ENCODE measurements at regions not wholly inside any gene's neighbourhood (a gene's known extent, or its start where the extent isn't known, plus 50 kb on each side); places are given as distances from the start of the nearest gene placed in this dataset.

- no peak overlapping the region for H2BK12ac ChIP-seq (ENCODE audit: low read length in 2 of 2)
- no peak overlapping the region for H3K4me3 ChIP-seq (ENCODE audit: insufficient read depth in 1 of 2, low read depth in 1 of 2, low read length in 2 of 2)
- no peak overlapping the region for H3K4ac ChIP-seq (ENCODE audit: low read depth in 1 of 2, low read length in 2 of 2)
- H4K8ac ChIP-seq (ENCODE audit: low read length) = no peak overlapping the region
- no peaks in the 10 kb centered on the region for H3K4me1 ChIP-seq (ENCODE audit: control insufficient read depth, insufficient read depth, low read depth, low read length)
- H3K27ac ChIP-seq (ENCODE audit: low read length, poor library complexity, severe bottlenecking) = no peak overlapping the region
- no peak overlapping the region for H3K9ac ChIP-seq (ENCODE audit: low read length)
- H2AK5ac ChIP-seq (ENCODE audit: low read length, severe bottlenecking) = no peak overlapping the region
- no peak overlapping the region for H4K91ac ChIP-seq (ENCODE audit: low read length)
- H3K79me1 ChIP-seq (replicated peaks; ENCODE audit: low read length, poor library complexity, severe bottlenecking) = no peaks in the 10 kb centered on the region
- H3K4me2 ChIP-seq (ENCODE audit: low read length, poor library complexity, severe bottlenecking) = no peak overlapping the region
- no peaks in the 10 kb centered on the region for H3K27me3 ChIP-seq (ENCODE audit: control insufficient read depth in 1 of 2, insufficient read depth in 1 of 2, low read length in 2 of 2)
- no peak overlapping the region for H3K23ac ChIP-seq (ENCODE audit: low read length in 2 of 2)
- no peak overlapping the region for H2BK120ac ChIP-seq (ENCODE audit: low read depth, low read length)
- no peaks in the 10 kb centered on the region for H3K36me3 ChIP-seq (ENCODE audit: control insufficient read depth in 1 of 2, insufficient read depth in 2 of 2, low read depth in 1 of 2, low read length in 2 of 2)
- no peak overlapping the region for H2BK5ac ChIP-seq (ENCODE audit: low read depth, low read length, poor library complexity, severe bottlenecking)
- no peak overlapping the region for H3K18ac ChIP-seq (ENCODE audit: low read depth in 1 of 2, low read length in 2 of 2)
- no peak overlapping the region for H3K14ac ChIP-seq (ENCODE audit: low read length in 2 of 2)
- no peak overlapping the region for H2BK15ac ChIP-seq (ENCODE audit: low read depth, poor library complexity, severe bottlenecking)
- H2AFZ ChIP-seq (ENCODE audit: low read depth, low read length) = no peak overlapping the region
- no peak for DNase-seq
- 95% methylated on average over 1 of the region's 2 CpGs for WGBS
- peaks cover 4% of the 10 kb centered on the region for H3K9me3 ChIP-seq (ENCODE audit: control insufficient read depth, low read length)
These were observed 126.4 kb downstream of the LCA5 start for GRCh38 chr6:79410806-79411205.

GRCh38 chr6:79408256-79408974 lies 128.8 kb downstream of the LCA5 start:
- Histone ChIP-seq H3K27ac (ENCODE audit: low read length, poor library complexity, severe bottlenecking) (no peak overlapping the region), H2BK15ac (ENCODE audit: low read depth, poor library complexity, severe bottlenecking) (no peak overlapping the region), H3K27me3 (ENCODE audit: control insufficient read depth in 1 of 2, insufficient read depth in 1 of 2, low read length in 2 of 2) (no peaks in the 10 kb centered on the region), H2BK12ac (ENCODE audit: low read length in 2 of 2) (no peak overlapping the region), H4K91ac (ENCODE audit: low read length) (no peak overlapping the region), H2AK5ac (ENCODE audit: low read length, severe bottlenecking) (no peak overlapping the region), H2AFZ (ENCODE audit: low read depth, low read length) (no peak overlapping the region), H3K4me3 (ENCODE audit: insufficient read depth in 1 of 2, low read depth in 1 of 2, low read length in 2 of 2) (no peak overlapping the region), H4K8ac (ENCODE audit: low read length) (no peak overlapping the region), H2BK120ac (ENCODE audit: low read depth, low read length) (no peak overlapping the region), H3K14ac (ENCODE audit: low read length in 2 of 2) (no peak overlapping the region), H3K79me1 (replicated peaks; ENCODE audit: low read length, poor library complexity, severe bottlenecking) (no peaks in the 10 kb centered on the region), H3K36me3 (ENCODE audit: control insufficient read depth in 1 of 2, insufficient read depth in 2 of 2, low read depth in 1 of 2, low read length in 2 of 2) (no peaks in the 10 kb centered on the region), H3K4me1 (ENCODE audit: control insufficient read depth, insufficient read depth, low read depth, low read length) (no peaks in the 10 kb centered on the region), H3K23ac (ENCODE audit: low read length in 2 of 2) (no peak overlapping the region), H3K4me2 (ENCODE audit: low read length, poor library complexity, severe bottlenecking) (no peak overlapping the region), H3K9ac (ENCODE audit: low read length) (no peak overlapping the region), H3K4ac (ENCODE audit: low read depth in 1 of 2, low read length in 2 of 2) (no peak overlapping the region), H3K9me3 (ENCODE audit: control insufficient read depth, low read length) (peaks cover 4% of the 10 kb centered on the region), H2BK5ac (ENCODE audit: low read depth, low read length, poor library complexity, severe bottlenecking) (no peak overlapping the region), H3K18ac (ENCODE audit: low read depth in 1 of 2, low read length in 2 of 2) (no peak overlapping the region)
- WGBS = 94% methylated on average over 5 of the region's 7 CpGs
- DNase-seq = no peak

- H3K18ac ChIP-seq (ENCODE audit: low read depth in 1 of 2, low read length in 2 of 2) = no peak overlapping the region
- H3K4me3 ChIP-seq (ENCODE audit: insufficient read depth in 1 of 2, low read depth in 1 of 2, low read length in 2 of 2) = no peak overlapping the region
- H3K27me3 ChIP-seq (ENCODE audit: control insufficient read depth in 1 of 2, insufficient read depth in 1 of 2, low read length in 2 of 2) = no peaks in the 10 kb centered on the region
- 84% methylated on average over 8 of the region's 8 CpGs for WGBS
- H3K14ac ChIP-seq (ENCODE audit: low read length in 2 of 2) = peak overlapping the region in 1 of 2 experiments; percentile 51
- no peaks in the 10 kb centered on the region for H3K4me1 ChIP-seq (ENCODE audit: control insufficient read depth, insufficient read depth, low read depth, low read length)
- no peak overlapping the region for H2BK120ac ChIP-seq (ENCODE audit: low read depth, low read length)
- no peaks in the 10 kb centered on the region for H3K79me1 ChIP-seq (replicated peaks; ENCODE audit: low read length, poor library complexity, severe bottlenecking)
- no peak overlapping the region for H4K8ac ChIP-seq (ENCODE audit: low read length)
- no peak overlapping the region for H3K27ac ChIP-seq (ENCODE audit: low read length, poor library complexity, severe bottlenecking)
- no peak overlapping the region for H3K9ac ChIP-seq (ENCODE audit: low read length)
- H3K4me2 ChIP-seq (ENCODE audit: low read length, poor library complexity, severe bottlenecking) = no peak overlapping the region
- H3K36me3 ChIP-seq (ENCODE audit: control insufficient read depth in 1 of 2, insufficient read depth in 2 of 2, low read depth in 1 of 2, low read length in 2 of 2) = no peaks in the 10 kb centered on the region
- no peak for DNase-seq
- H4K91ac ChIP-seq (ENCODE audit: low read length) = peak overlapping the region; percentile 32
- no peak overlapping the region for H2BK15ac ChIP-seq (ENCODE audit: low read depth, poor library complexity, severe bottlenecking)
- peaks cover 4% of the 10 kb centered on the region for H3K9me3 ChIP-seq (ENCODE audit: control insufficient read depth, low read length)
- no peak overlapping the region for H2AK5ac ChIP-seq (ENCODE audit: low read length, severe bottlenecking)
- no peak overlapping the region for H2BK12ac ChIP-seq (ENCODE audit: low read length in 2 of 2)
- no peak overlapping the region for H3K23ac ChIP-seq (ENCODE audit: low read length in 2 of 2)
- H2BK5ac ChIP-seq (ENCODE audit: low read depth, low read length, poor library complexity, severe bottlenecking) = no peak overlapping the region
- H2AFZ ChIP-seq (ENCODE audit: low read depth, low read length) = no peak overlapping the region
- no peak overlapping the region for H3K4ac ChIP-seq (ENCODE audit: low read depth in 1 of 2, low read length in 2 of 2)
These were observed 132.6 kb downstream of the LCA5 start for GRCh38 chr6:79404677-79405076.

GRCh38 chr6:79404261-79404660 lies 133.0 kb downstream of the LCA5 start:
- Histone ChIP-seq H2BK5ac (ENCODE audit: low read depth, low read length, poor library complexity, severe bottlenecking) (no peak overlapping the region), H4K91ac (ENCODE audit: low read length) (no peak overlapping the region)
- 55% methylated on average over 3 of the region's 3 CpGs for WGBS

More at GRCh38 chr6:79404261-79404660, 133.0 kb downstream of the LCA5 start:
- no peak overlapping the region for H2AFZ ChIP-seq (ENCODE audit: low read depth, low read length)
- no peak for DNase-seq
- H3K9ac ChIP-seq (ENCODE audit: low read length) = no peak overlapping the region
- H3K9me3 ChIP-seq (ENCODE audit: control insufficient read depth, low read length) = peaks cover 4% of the 10 kb centered on the region
- H3K4ac ChIP-seq (ENCODE audit: low read depth in 1 of 2, low read length in 2 of 2) = no peak overlapping the region
- H2AK5ac ChIP-seq (ENCODE audit: low read length, severe bottlenecking) = no peak overlapping the region
- H3K23ac ChIP-seq (ENCODE audit: low read length in 2 of 2) = no peak overlapping the region
- H2BK12ac ChIP-seq (ENCODE audit: low read length in 2 of 2) = no peak overlapping the region
- no peaks in the 10 kb centered on the region for H3K79me1 ChIP-seq (replicated peaks; ENCODE audit: low read length, poor library complexity, severe bottlenecking)
- no peak overlapping the region for H3K4me3 ChIP-seq (ENCODE audit: insufficient read depth in 1 of 2, low read depth in 1 of 2, low read length in 2 of 2)
- H3K27ac ChIP-seq (ENCODE audit: low read length, poor library complexity, severe bottlenecking) = no peak overlapping the region
- H3K4me2 ChIP-seq (ENCODE audit: low read length, poor library complexity, severe bottlenecking) = no peak overlapping the region
- no peaks in the 10 kb centered on the region for H3K36me3 ChIP-seq (ENCODE audit: control insufficient read depth in 1 of 2, insufficient read depth in 2 of 2, low read depth in 1 of 2, low read length in 2 of 2)
- H4K8ac ChIP-seq (ENCODE audit: low read length) = no peak overlapping the region
- peak overlapping the region in 1 of 2 experiments; percentile 42 for H3K14ac ChIP-seq (ENCODE audit: low read length in 2 of 2)
- no peak overlapping the region for H3K18ac ChIP-seq (ENCODE audit: low read depth in 1 of 2, low read length in 2 of 2)
- H3K4me1 ChIP-seq (ENCODE audit: control insufficient read depth, insufficient read depth, low read depth, low read length) = no peaks in the 10 kb centered on the region
- no peak overlapping the region for H2BK120ac ChIP-seq (ENCODE audit: low read depth, low read length)
- no peak overlapping the region for H2BK15ac ChIP-seq (ENCODE audit: low read depth, poor library complexity, severe bottlenecking)
- no peaks in the 10 kb centered on the region for H3K27me3 ChIP-seq (ENCODE audit: control insufficient read depth in 1 of 2, insufficient read depth in 1 of 2, low read length in 2 of 2)
